CD8-positive, alpha-beta memory T cell (primary cell): ENCODE measurements at regions not wholly inside any gene's neighbourhood (a gene's known extent, or its start where the extent isn't known, plus 50 kb on each side); places are given as distances from the start of the nearest gene placed in this dataset.

Experiments
- CTCF ChIA-PET: fragments of 350-600 bp; sonication (Branson Sonifier 250); formaldehyde crosslinking; loops from one replicate; lab custom pipeline; 2021; ENCODE audit warnings: antibody characterized with exemption; lab: Charles Lee
- POLR2A ChIA-PET: fragments of 350-600 bp; sonication (Branson Sonifier 250); formaldehyde crosslinking; loops from one replicate; lab custom pipeline; 2021; ENCODE audit warnings: antibody characterized with exemption; lab: Charles Lee
- DNase-seq, 5 donors: peaks; one replicate each; pipeline versions ENCODE4 v3.0.0 to v3.0.0-alpha.2; 2020 to 2022; ENCODE audit warnings: mixed read lengths in 1 of 5
- H3K27ac ChIP-seq: one replicate; pipeline ENCODE4 v1.7.0; 2013; ENCODE audit warnings: low read depth, mild to moderate bottlenecking, low read length, moderate library complexity
- H3K27me3 ChIP-seq: 2 replicates; pipeline ENCODE4 v1.7.0; 2013; ENCODE audit warnings: low read length, mild to moderate bottlenecking; ENCODE audit not compliant: insufficient read depth, poor library complexity, severe bottlenecking
- H3K36me3 ChIP-seq: 2 replicates; pipeline ENCODE4 v1.7.0; 2013; ENCODE audit warnings: mild to moderate bottlenecking, low read length, moderate library complexity; ENCODE audit not compliant: insufficient read depth
- H3K4me1 ChIP-seq: 2 replicates; pipeline ENCODE4 v1.7.0; 2013; ENCODE audit warnings: mild to moderate bottlenecking, low read length, moderate library complexity; ENCODE audit not compliant: insufficient read depth
- H3K4me3 ChIP-seq: 2 replicates; pipeline ENCODE4 v1.7.0; 2013; ENCODE audit warnings: mild to moderate bottlenecking, low read length
- H3K9me3 ChIP-seq: 2 replicates; pipeline ENCODE4 v1.7.0; 2013; ENCODE audit warnings: mild to moderate bottlenecking, low read length
- H3K27ac Mint-ChIP-seq, 8 donors: one replicate each; pipeline ENCODE4 v1.8.0; 2020 to 2021; ENCODE audit warnings: mixed read lengths in 8 of 8, mild to moderate bottlenecking in 6 of 8, inconsistent platforms in 3 of 8, moderate library complexity in 3 of 8
- H3K27me3 Mint-ChIP-seq, 2 donors: one replicate each; pipeline ENCODE4 v1.8.0; 2020 to 2021; ENCODE audit warnings: mixed read lengths in 2 of 2, mild to moderate bottlenecking in 1 of 2, moderate library complexity in 1 of 2
- H3K36me3 Mint-ChIP-seq, 3 donors: one replicate each; pipeline ENCODE4 v1.8.0; 2020 to 2021; ENCODE audit warnings: mixed read lengths in 3 of 3, inconsistent platforms in 1 of 3, mild to moderate bottlenecking in 1 of 3
- H3K4me1 Mint-ChIP-seq, 3 donors: one replicate each; pipeline ENCODE4 v1.8.0; 2020 to 2021; ENCODE audit warnings: mixed read lengths in 3 of 3, inconsistent platforms in 1 of 3, mild to moderate bottlenecking in 1 of 3
- H3K4me3 Mint-ChIP-seq, 7 donors: one replicate each; pipeline ENCODE4 v1.8.0; 2020 to 2021; ENCODE audit warnings: mixed read lengths in 7 of 7, mild to moderate bottlenecking in 6 of 7, moderate library complexity in 4 of 7, inconsistent platforms in 2 of 7
- H3K9me3 Mint-ChIP-seq, 5 donors: one replicate each; pipeline ENCODE4 v1.8.0; 2020 to 2022; ENCODE audit warnings: mixed read lengths in 5 of 5, mild to moderate bottlenecking in 3 of 5, moderate library complexity in 2 of 5, inconsistent platforms in 1 of 5

DNA sequence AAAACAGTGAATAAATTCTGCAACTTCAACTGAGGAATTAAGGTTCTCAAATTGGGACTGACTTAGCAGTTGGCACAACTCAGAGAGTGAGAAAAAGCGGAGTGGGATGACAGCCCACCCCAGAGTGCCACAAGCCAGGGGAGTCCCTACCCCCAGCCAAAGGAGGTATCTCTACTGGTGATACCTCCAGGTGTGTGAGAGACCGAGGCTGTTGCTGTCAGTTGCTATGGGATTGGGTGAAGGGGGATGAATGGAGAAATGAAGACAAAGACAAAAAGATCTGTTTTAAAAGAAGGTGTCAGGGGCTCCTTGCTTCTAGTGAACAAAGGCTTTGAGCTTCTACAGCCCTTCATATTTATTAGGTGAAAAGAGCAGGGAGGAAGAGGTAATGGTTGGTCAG, 71.4 kb upstream of the UGT2B10 start:
- Histone ChIP-seq H3K9me3 (no peaks in the 10 kb centered on the region), H3K27ac (no peak overlapping the region), H3K36me3 (no peaks in the 10 kb centered on the region), H3K4me3 (no peak overlapping the region), H3K4me1 (no peaks in the 10 kb centered on the region), H3K27me3 (no peaks in the 10 kb centered on the region)
- no peak overlapping the region for H3K4me3 Mint-ChIP-seq
- DNase-seq: no peak
- ChIA-PET POLR2A (no interaction called here), CTCF (no interaction called here)
- H3K27ac Mint-ChIP-seq: no peak overlapping the region
- no peaks in the 10 kb centered on the region for H3K36me3 Mint-ChIP-seq
- H3K27me3 Mint-ChIP-seq: peaks cover 0 to 4% of the 10 kb centered on the region in 2 donors
- H3K9me3 Mint-ChIP-seq: peaks cover 3 to 5% (median 4%) of the 10 kb centered on the region in 5 donors
- no peaks in the 10 kb centered on the region for H3K4me1 Mint-ChIP-seq

DNA sequence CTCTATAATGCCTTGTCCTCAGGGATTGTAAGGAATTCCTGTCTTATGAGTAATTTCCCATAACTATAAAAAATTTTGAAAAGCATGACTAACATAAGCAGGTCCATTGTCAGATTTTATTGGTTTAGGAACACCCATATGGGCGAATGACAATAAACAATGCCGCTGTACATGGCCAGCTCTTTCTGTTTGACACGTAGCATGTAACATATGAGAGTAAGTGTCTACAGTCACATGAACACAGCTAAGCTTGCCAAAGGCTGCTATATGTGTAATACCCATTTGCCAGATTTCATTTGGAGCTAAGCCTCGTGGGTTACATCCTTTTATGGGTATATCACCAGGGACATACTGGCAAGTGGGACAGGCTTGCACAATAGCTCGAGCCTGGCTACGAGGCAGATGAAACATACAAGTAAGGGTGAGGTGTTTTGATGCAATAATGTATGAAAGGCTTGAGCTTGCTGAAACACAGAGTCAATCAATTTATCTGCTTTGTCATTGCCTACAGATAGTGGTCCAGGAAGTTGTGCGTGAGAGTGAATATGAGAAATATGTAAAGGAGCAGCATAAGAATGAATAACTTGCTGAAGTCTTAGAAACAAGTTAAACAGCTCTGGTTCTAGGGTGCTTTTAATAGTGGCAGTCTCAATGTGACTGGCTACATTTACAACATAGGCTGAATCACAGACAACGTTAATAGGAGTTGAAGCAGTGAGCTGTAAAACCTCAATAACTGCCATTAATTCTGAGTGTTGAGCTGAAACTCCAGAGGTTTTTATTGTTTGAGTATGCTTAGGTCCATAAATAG, 67.4 kb upstream of the UGT2B10 start:
- Histone ChIP-seq H3K36me3 (no peaks in the 10 kb centered on the region), H3K4me1 (no peaks in the 10 kb centered on the region), H3K4me3 (no peak overlapping the region), H3K9me3 (no peaks in the 10 kb centered on the region), H3K27me3 (no peaks in the 10 kb centered on the region), H3K27ac (no peak overlapping the region)
- Mint-ChIP-seq H3K36me3 (no peaks in the 10 kb centered on the region), H3K4me3 (no peak overlapping the region), H3K27me3 (peaks cover 0 to 4% of the 10 kb centered on the region in 2 donors), H3K27ac (no peak overlapping the region), H3K4me1 (no peaks in the 10 kb centered on the region), H3K9me3 (peaks cover 0 to 9% (median 3%) of the 10 kb centered on the region in 5 donors)
- DNase-seq: no peak
- POLR2A ChIA-PET: no interaction called here
- CTCF ChIA-PET: no interaction called here

DNA sequence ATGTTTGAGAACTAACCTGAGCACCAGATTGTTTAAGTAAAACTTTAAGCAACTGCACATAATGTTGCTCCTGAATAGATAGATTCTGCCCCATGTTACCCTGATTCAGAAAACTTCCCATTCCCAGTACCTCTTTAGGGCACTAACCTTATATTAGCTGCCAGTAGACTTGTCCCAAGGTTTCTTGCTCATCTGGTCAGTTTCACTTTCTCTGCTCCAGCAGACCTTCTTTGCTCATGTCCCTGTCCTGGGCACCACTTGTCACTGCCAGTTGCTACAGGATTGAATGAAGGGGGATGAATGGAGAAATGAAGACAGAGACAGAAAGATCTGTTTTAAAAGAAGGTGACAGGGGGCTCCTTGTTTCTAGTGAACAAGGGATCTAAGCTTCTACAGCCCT, 65.2 kb upstream of the UGT2B10 start:
- no peak overlapping the region for H3K4me3 Mint-ChIP-seq
- H3K27ac Mint-ChIP-seq: no peak overlapping the region
- H3K9me3 ChIP-seq: no peaks in the 10 kb centered on the region

DNA sequence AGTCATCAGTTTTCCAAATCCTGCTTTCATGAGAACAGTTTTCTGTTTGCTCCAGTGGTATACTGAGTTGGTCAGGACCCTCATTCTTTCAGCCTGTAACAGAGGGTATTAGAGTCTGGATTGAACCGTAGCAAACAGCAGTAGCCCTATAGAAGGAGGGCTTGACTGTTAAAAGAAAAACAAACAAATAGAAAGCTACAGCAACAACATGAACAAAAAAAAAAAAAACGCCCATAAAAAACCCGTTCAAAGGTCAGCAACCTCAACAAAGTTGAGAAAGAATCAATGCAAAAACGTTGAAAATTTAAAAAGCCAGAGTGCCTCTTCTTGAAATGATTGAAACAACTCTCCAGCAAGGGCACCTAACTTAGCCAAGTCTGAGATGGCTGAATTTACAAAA, 64.7 kb upstream of the UGT2B10 start:
- Histone ChIP-seq H3K4me3 (no peak overlapping the region), H3K4me1 (no peaks in the 10 kb centered on the region), H3K9me3 (no peaks in the 10 kb centered on the region), H3K36me3 (no peaks in the 10 kb centered on the region), H3K27ac (no peak overlapping the region), H3K27me3 (no peaks in the 10 kb centered on the region)
- CTCF ChIA-PET: no interaction called here
- Mint-ChIP-seq H3K36me3 (no peaks in the 10 kb centered on the region), H3K4me1 (no peaks in the 10 kb centered on the region), H3K4me3 (no peak overlapping the region), H3K27ac (no peak overlapping the region), H3K27me3 (peaks cover 0 to 2% of the 10 kb centered on the region in 2 donors), H3K9me3 (peaks cover 0 to 7% (median 3%) of the 10 kb centered on the region in 5 donors)
- DNase-seq: no peak
- POLR2A ChIA-PET: no interaction called here

More for the DNA sequence above, 65.2 kb upstream of the UGT2B10 start:
- Histone ChIP-seq H3K27ac (no peak overlapping the region), H3K27me3 (no peaks in the 10 kb centered on the region), H3K36me3 (no peaks in the 10 kb centered on the region), H3K4me1 (no peaks in the 10 kb centered on the region), H3K4me3 (no peak overlapping the region)
- H3K9me3 Mint-ChIP-seq: peaks cover 0 to 6% (median 3%) of the 10 kb centered on the region in 5 donors
- H3K4me1 Mint-ChIP-seq: no peaks in the 10 kb centered on the region
- H3K36me3 Mint-ChIP-seq: no peaks in the 10 kb centered on the region
- ChIA-PET POLR2A (no interaction called here), CTCF (no interaction called here)
- H3K27me3 Mint-ChIP-seq: peaks cover 0 to 2% of the 10 kb centered on the region in 2 donors
- no peak for DNase-seq

DNA sequence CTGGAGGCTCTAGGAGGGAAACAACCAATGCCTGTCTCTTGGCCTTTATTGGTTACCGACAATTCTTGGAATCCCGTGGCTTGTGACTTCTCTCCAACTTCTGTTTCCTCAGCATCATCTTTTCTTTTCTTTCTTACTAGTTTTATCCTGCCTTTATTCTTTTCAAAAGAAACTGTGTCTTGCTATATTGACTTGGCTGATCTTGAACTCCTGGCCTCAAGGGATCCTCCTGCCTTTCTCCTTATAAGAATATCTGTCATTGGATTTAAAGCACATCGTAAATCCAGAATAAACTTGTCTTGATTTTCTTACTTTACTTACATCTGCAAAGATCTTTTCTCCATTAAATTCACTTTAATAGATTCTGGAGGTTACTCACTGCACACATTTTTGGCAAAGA, 49.9 kb upstream of the UGT2B10 start:
- Mint-ChIP-seq H3K27me3 (no peaks in the 10 kb centered on the region), H3K27ac (no peak overlapping the region), H3K4me1 (no peaks in the 10 kb centered on the region), H3K9me3 (peaks cover 0 to 10% (median 0%) of the 10 kb centered on the region in 5 donors), H3K36me3 (no peaks in the 10 kb centered on the region), H3K4me3 (no peak overlapping the region)
- Histone ChIP-seq H3K4me1 (no peaks in the 10 kb centered on the region), H3K9me3 (no peaks in the 10 kb centered on the region), H3K27me3 (no peaks in the 10 kb centered on the region), H3K36me3 (no peaks in the 10 kb centered on the region), H3K27ac (no peak overlapping the region), H3K4me3 (no peak overlapping the region)
- ChIA-PET CTCF (no interaction called here), POLR2A (no interaction called here)
- DNase-seq: no peak
